ENCODE measurements at regions not wholly inside any gene's neighbourhood (a gene's known extent, or its start where the extent isn't known, plus 50 kb on each side); places are given as distances from the start of the nearest gene placed in this dataset.

DNA sequence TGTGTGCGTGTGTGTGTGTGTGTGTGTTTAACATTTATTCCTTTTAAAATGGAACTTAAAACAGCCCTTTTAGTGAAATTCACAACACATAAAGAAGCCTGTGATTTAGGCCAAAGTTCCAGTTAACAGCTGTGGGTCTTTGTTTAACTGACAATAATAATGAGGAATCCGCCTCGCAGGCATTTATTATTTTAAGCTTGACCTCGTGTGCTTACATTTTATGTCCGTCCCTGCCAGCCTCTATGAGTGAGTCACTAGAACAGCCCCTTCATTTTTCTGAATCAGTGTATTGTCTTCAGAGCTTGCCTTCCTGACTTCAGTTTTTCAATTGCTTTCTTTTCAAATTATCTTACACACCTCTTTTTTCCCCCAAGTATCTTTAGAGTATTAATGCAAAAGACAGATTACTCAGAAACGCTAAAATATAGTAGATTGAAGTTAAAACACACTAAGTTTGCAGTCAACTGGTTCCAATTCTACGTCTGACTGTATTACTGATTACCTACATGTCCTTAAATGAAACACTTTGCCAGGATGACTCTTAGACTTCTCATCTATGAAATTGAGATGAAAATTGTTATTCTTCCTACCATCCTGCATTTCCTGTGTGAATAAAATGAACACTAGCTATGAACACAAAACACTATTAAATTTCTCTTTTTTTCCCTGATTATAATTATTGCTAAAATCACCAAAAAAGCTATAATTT lies 319.6 kb upstream of the HS3ST1 start:
- no peak for DNase-seq (ENCODE audit: low spot score)

DNA sequence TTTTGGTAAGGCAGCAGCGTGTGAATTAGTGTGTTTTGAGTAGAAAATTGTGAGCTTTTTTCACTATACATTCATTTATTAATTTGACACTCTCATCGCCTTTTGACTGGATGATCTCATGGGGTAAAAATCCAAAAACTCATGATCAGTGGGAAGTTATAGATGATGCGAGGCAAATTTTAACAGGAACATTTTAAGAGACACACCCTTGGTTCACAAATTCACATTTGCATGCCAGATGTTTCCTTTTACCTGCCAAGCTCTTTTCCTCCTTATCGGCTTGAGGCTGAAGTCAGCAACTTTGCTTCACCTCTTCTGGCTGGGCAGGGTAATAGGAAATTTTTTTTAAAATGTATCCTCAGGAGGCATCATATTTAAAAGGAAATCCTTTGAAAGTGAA lies 318.0 kb upstream of the HS3ST1 start:
- DNase-seq (ENCODE audit: low spot score), result no peak

DNA sequence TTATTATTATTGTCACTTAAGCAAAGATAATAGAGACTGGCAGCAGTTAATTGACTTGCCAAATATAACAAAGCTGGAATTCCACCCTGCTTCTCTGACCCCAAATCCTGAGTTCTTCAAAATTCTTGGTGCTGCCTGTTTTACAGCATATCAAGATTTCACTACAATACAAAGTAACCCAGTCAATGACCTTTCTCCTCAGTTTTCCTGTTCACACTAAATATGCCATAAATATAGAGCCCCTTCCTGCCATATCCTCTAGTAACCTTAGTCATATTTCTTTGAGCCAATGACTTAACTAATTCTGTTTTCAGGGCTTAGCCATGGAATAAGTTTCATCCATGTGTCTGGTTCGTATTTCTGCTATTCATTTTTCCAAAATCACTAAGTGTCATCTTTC lies 315.3 kb upstream of the HS3ST1 start:
- DNase-seq (ENCODE audit: low spot score), result no peak

DNA sequence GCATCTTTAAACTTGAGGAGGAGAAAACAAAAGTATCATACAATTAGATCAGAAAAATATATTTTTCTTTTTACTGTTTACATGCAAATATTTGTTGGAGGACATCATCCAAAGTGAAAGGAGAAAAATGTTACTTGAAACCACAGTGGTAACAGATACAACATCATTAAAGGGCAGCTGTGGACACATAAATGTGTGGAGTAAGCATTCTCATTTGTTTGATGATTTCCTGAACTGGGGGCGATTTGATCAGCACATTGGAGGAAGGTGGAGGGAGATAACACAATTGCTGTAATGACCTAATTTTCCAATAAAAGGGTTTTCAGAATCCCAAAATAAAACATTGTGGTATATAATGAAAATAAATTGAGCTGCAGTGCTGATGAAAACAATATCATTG lies 314.5 kb upstream of the HS3ST1 start:
- no peak for DNase-seq (ENCODE audit: low spot score)

DNA sequence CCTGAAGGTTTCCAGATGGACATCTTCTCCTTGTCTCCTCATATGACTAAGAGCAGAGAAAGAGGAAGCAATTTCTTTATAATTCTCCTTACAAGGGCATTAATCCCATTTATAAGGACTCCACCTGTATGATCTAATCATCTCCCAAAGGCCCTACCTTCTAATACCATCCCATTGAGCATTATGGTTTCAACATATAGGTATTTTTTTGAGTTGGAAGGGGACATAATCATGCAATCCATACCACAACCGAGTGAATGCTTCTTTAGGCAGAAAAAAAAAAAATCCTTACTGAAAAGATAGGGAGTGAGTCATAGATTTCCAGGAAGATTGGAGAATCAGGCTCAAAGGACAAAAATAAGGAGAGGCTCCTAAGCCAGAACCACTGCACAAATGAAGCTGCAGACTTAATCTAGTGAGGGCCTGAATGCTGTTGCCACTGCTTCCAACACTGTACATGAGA lies 312.5 kb upstream of the HS3ST1 start:
- DNase-seq (ENCODE audit: low spot score), result no peak

DNA sequence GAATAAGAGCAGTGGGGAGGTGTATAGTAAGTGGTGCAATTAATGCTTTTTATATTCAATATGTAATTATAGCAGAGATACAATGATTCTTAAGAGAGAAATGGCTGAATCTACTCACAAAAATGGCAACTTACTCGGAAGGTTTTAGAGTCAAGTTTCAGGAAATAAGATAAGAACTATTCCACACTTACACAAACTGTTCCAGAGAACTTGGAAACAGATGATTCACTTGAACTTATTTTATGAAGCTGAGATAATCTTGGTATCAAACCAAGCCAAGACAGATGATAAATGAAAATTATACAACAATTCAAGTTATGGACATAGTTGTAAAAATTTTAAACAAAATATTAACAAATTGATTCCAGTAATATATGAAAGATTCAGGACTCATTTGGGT lies 311.3 kb upstream of the HS3ST1 start:
- DNase-seq (ENCODE audit: low spot score), result no peak

DNA sequence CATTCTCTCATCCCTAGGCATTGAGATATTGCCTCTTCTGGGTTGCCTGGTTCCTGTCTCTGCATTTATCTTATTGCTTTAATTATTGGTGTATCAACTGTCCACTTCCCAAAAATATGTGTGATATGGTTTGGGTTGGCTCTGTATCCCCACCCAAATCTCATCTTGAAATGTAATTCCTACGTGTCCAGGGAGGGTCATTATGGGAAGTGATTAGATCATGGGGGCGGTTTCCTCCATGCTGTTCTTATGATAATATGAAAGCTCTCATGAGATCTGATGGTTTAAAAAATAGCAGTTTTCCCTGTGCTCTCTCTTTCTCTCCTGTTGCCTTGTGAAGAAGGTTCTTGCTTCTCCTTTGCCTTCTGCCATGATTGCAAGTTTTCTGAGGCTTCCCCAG lies 308.3 kb upstream of the HS3ST1 start:
- DNase-seq (ENCODE audit: low spot score), result no peak

DNA sequence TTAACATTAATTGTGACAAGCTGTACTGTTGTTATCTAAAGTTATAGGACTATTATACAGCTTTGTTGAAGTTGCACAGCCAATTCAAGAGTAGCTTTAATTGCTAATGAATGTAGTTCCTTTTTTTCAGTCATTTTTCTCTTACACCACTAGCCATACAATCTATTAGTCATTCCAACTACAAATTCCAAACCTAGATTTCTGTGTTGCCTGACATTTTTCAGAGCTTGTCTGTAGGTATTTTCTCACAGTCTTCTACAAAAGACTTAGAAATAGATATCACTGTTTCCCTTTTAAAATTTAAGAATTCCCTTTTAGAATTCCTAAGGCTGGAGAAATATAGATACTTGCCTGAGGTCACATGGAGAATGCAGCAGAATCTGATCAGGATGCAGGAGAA lies 307.0 kb upstream of the HS3ST1 start:
- DNase-seq (ENCODE audit: low spot score), result no peak

DNA sequence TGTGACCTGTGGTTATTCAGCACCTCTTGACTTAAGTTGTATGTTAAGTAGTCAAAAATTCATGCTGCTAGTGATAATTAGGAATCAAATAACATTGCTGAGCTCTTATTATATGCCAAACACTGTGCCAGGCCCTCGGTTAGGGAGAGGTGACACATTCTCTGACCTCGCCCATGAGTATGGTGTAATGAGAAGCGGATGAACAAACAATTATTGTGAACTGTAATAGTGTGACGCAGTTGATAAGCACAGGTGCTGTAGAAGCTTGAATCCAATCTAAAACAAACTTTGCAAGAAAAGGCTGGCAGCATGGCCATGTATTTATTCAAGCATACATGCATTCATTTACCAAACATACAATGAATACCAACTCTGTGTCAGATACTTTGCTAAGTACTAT lies 303.5 kb upstream of the HS3ST1 start:
- DNase-seq (ENCODE audit: low spot score), result no peak

DNA sequence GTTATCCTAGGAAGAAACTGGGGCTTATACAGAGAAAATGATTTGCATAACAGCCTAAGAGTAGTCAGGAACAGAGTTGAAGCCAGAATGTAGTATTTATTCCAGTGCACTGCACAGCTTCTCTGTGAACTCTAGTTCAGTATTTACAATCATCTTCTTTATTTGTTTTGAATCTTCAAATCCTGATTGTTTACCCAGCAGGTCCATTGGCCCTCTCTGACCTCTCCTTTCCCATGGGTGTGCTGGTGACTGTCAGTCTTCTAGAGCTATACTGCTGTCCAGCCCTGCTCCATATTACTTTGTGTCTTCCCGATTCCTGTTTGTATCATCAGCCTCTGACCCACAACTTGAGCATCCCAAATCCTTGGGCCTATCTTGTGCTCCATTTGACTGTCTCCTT lies 301.9 kb upstream of the HS3ST1 start:
- no peak for DNase-seq (ENCODE audit: low spot score)

DNA sequence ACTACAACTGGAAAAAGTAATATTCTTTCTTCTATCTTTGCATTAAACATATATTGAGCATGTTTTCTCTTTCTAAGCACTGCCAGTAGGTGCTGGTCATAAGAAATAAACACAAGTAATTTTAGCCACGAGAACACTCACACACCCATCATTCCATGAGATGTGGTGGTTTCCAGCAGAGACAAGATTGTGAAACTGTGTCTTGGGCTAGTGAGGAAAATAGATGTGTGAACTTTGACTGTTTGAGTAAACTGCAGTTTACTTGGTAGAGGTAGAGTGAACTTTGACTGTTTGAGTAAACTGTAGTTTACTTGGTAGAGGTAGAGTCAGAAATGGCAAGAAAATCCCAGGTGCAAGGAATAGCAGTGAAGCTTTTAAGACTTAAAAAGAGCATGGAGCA lies 300.9 kb upstream of the HS3ST1 start:
- no peak for DNase-seq (ENCODE audit: low spot score)

DNA sequence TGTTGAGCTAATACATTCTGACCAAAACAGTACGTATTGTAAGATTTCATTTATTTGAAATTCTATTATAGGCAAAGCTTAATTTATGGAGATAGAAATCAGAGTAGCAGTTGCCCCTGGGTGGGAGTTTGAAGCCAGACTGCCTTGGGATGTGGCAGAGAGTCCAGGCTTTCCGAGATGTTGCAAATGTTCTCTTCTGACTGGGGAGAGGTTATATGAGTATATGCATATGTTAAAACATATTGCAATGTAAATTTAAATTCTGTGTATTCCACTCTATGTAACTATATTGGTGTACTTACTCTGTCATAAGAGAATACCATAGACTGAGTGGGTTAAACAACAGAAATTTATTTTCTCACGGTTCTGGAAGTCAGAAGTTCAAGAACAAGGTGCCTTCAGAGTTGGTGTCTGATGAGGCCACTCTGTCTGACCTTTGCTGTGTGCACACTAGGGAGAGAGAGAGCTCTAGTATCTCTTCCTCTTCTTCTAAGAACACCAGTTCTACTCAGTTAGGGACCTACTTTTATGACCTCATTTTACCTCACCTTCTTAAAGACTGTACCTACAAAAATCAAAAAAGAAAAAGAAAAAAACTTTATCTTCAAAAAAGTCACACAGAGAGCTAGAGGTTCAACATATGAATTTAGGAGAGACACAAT lies 299.3 kb upstream of the HS3ST1 start:
- no peak for DNase-seq (ENCODE audit: low spot score)

DNA sequence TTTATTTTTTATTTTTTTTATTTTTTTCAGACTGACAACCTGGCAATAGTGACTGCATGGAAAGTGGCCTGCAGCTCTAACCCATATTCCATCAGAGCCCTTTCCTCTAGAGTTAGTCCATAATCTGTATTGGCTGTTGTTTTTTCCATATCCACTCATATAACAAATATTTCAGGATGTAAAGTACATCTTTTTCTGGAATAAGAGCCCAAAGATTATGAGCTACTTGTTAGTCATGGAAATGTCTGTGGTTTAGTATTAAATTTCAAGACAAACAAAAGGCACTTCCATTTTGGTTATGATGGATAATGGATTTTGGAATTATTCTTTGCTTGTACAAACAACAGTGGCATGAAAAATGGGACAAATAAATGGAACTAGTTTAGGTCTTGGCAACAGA lies 296.0 kb upstream of the HS3ST1 start:
- no peak for DNase-seq (ENCODE audit: low spot score)

DNA sequence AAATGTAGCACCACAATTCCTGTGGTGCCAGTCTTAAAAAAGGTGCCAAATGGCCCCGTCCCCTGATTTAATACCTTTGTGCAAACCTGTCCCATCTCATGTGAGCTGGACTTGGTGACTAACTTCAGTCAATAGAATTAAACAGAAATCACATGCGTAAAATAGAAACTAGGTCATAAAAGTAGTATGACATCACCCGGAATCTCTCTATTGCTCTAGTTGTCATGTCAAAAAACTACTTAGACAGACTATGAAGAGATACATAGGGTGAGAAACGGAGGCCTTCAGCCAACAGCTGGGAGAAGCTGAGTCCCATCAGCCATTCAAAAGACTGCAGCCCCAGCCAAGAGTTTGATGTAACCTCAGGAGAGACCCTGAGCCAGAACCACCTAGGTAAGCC lies 293.5 kb upstream of the HS3ST1 start:
- DNase-seq (ENCODE audit: low spot score), result no peak

DNA sequence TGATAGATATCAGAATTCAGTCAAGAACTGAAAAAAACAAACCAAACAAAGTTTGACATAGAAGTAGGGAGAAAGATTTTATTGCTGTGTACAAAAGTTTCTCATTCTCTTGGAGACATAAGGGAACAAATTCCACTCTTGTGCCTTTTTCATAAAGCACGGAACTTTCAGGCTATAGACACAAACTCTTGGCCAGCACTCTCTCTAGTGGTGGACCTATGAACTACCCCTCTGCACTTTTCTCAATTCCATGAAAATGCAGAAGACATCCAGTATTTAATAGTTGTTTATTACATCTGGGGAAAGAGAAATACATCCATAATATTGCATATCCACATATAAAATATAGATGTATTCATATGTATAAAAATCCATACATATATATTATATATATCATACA lies 291.6 kb upstream of the HS3ST1 start:
- no peak for DNase-seq (ENCODE audit: low spot score)

DNA sequence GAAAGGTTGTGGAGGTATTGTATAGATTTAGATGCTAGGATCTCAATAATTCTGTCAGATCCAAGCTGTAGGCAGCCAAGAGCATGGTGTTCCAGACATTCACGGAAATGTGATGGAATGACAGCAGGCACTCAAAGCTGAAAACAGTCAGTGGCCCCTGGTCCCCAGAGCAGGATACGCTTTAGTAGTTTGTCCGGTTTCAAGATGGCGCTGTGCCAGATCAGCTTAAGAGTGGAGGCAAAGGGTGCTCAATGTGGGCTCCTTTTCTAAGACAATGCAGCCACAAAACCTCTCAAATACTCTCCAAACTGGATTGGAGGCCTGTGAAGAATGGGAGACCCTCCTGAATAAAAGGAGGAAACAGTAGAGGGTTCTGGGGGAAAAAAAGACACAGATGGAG lies 291.2 kb upstream of the HS3ST1 start:
- DNase-seq (ENCODE audit: low spot score), result no peak

DNA sequence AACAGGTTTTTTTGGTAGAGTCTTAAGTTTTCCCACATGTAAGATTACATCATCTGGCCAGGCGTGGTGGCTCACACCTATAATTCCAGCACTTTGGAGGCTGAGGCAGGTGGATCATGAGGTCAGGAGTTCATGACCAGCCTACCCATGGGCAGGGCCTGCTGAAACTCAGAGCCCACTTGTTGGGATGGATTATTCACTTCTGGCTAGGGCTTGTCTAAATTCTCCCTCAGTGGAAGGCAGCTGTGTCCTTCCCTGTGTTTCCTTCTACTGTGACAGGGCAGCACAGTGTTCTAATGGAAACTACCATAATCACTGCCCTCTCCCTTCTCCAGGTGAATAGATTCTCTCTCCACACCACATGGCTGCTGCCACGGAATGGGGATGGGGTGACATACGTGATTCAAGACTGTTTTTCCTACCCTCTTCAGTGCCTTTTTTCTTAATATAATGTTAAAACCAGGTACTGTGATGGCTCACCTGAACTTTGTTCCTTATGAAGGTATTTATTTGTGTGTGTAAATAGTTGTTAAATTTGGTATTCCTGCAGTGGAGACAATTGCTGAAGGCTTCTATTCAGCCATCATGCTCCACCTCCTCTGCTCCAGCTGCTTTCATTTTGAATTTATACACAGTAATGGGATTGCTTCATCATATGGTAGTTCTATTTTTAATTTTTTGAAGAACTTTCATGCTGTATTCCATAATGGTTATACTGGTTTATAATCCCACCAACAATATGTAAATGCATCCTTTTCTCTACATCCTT lies 287.2 kb upstream of the HS3ST1 start:
- no peak for DNase-seq (ENCODE audit: low spot score)

DNA sequence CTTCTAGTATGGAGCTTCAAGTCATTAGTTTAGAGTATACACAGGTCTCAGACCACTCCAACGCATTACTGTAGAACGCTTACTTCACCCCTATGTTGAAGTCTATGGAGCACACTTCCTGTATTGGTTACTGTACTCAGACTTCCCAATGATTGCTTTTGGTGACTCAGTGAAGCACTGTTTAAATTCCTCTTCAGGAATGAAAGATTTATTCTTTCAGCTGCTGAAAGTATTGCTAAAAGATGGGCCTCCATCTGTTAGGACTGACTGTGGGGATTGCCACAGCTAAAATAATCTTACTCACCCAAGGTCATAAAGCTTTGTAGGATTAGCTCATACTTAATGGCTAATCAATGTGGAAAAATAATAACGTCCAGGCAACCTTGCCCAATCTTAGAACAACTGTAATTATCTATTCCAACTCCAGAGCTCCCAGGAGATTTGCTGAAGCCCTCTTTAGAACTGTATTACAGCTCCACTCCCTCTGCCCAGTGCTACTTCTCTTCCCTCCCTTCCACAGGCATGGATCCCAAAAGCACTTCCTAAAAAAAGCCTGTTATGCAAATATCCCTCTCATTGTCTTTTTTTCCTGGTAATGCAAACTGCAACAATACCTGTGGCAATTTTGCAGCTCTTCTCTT lies 281.9 kb upstream of the HS3ST1 start:
- DNase-seq (ENCODE audit: low spot score), result no peak

DNA sequence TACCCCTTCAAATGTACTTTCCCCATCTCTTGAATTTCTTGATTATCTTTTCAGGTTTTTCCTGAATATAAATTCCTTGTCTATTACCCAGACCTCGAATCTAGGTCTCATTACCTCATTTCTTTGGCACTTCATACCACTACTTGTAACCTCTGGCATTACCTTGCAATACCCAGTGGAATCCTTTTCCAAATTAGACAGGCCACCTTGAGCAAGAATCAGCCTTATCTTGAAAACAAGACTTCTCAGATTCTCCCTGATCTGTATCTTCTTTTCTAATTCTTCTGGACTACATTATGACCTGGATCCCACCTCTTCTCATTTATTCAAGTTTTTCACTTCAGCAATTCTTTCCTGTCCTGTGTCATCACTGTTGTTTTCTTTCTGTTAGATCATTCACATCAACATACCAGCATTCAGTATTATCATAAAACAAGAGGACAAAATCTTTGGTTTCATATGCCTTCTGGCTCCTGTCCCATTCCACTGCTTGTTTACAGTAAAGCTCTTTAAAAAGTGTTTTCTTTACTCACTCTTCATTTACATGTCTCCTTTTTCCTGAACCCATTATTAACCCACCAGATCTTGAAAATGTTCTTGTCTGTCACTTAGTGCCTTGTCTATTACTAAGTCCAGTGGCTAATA lies 275.6 kb upstream of the HS3ST1 start:
- DNase-seq (ENCODE audit: low spot score), result no peak

DNA sequence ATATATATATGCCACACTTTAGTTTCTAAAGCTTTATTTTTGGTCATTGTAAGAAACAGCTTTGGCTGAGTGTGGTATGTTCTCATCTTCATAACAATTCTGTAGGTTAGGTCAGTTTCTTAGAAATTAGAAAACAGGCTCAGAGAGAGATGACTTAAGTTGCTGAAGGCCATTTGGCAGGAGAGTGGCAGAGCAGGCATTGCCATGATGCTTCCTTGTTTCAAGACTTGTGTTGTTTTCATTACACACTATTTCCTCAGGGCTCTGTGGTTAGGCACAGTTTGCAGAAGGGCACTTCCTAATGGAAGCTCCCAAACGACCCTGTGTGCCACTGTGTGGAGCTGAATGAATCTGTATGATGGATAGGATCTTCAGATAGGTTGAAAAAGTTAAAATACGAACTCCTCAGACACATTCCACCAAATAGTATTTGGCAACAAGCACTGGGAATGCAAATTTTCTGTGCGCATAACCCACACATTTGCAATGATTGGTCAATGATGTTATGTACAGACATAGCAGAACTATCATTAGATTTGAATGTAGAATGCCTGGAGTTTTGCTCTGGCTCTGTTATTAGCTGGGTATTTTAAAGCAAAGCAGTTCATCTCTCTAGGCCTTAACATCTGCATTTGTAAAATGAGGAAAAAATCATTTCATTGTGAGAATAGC lies 274.3 kb upstream of the HS3ST1 start:
- DNase-seq (ENCODE audit: low spot score), result no peak

DNA sequence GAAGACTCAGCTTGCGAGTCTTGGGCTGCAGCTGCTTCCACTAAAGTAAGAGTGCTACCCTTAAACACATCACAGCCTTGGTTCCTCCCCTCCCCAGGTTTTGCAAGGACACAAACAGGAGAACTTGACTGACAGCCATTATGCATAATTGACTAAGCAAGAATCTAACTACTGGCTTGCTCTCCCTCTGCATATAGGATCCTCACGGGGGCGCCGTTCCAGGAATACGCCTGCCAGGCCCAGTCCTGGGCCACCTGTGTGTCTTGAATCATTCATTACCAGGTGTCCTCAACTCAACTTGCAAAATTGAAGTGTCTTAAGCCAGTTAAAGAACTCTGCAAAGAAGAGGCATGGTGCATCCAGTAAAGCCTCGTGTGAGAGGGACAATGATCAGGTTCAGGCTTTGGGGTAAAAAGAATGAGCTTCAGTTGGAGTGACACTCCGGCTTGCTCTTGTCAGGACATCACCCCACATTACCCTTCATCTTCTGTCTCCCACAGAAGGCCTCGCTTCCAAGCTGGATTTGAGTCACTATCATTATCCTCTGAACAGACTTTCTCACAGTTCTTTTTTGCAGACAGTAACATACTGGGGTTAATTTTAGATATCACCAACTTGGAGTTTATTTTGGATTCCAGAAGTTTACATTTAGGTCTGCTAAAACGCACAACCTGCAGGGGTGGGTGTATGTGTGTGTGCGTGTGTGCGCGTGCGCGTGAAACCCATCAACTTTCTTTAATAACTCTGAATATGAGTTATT lies 273.5 kb upstream of the HS3ST1 start:
- DNase-seq (ENCODE audit: low spot score), result no peak
